ENCODE measurements at regions not wholly inside any gene's neighbourhood (a gene's known extent, or its start where the extent isn't known, plus 50 kb on each side); places are given as distances from the start of the nearest gene placed in this dataset.
A peak's percentile ranks its signal among the peaks of the same experiment; 100 is the strongest.
"Not testable (repeated sequence)": the region's sequence is repeated elsewhere in the genome, so short reads cannot be mapped to it uniquely, and the experiment has no call there.

DNA sequence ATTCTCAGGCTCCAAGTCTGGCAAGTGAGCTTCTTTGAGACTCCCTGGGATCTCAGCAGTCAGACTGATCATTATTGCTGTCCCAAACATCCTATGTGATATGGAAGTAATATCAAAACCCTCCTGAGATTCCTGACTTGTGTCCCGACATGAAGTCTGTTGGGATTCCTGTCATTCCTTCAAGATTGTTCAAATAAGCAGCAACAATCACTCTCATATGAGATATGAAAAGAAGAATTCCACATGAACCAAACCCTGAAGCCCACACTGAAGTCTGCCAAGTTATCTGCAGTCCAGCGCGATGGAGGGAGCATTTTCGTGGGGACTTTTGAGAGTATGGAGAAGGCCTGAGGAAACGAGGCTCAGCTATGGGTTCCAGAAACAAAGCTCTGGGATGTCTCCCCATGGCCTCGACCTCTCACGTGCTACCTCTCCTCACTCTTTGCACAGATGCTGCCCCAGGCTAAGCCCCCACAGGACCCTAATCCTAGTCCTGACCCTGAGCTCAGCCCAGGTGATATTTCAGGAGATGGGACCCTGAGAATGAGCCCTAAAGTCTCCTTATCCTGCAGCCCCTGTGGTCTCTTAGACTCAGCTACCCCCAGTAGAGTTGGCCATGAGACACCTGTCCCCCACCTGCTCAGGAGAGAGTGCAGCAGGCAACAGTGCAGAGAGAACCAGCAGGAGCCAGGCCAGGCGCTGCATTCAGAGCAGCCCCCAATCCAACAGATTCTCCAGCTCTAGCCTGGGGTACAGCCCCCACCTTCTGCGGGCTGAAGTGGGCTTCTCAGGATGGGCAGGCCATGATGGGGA is 100.2 kb downstream of the GGTLC2 start:
- DNase-seq (ENCODE audit: low read depth): no peak

DNA sequence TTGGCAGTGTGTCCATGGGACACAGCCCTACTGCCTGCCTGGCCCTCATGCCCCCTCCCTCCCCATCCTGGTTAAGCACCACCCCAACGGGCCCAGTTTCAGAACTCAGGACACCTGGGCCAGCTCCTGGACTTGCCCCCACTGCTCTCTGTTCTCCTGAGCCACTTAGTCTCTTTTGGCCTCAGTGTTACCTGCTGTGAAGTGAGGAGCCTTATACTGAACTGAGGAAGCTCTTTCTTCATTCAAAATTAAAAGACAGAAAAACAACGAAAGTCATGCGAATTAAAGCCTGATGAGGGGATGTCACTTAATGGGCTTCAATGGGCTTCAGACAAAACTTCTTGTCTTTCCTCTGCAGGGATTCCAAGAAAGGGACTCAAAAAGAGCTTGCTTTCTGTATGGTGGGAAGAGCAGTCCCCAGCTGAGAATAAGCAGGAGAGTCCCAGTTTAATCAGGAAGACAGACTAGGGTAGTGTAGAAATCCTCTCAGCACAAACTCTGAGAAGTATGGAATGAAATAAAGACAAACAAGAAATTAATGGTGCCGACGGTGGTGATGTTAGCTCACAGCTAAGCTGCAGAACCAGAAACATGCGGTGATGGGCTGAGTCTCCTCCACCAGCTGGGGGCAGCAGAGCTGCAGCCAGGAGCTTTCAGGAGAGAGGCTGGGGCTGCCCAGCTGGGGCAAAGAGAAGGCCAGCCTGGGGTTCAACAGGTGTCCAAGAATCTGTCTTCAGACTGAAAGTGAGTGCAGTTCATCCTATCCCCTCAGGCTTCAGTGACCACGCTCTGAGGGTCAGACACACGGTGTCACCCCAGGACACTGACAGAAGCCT is 101.0 kb downstream of the GGTLC2 start:
- DNase-seq (ENCODE audit: low read depth): no peak

DNA sequence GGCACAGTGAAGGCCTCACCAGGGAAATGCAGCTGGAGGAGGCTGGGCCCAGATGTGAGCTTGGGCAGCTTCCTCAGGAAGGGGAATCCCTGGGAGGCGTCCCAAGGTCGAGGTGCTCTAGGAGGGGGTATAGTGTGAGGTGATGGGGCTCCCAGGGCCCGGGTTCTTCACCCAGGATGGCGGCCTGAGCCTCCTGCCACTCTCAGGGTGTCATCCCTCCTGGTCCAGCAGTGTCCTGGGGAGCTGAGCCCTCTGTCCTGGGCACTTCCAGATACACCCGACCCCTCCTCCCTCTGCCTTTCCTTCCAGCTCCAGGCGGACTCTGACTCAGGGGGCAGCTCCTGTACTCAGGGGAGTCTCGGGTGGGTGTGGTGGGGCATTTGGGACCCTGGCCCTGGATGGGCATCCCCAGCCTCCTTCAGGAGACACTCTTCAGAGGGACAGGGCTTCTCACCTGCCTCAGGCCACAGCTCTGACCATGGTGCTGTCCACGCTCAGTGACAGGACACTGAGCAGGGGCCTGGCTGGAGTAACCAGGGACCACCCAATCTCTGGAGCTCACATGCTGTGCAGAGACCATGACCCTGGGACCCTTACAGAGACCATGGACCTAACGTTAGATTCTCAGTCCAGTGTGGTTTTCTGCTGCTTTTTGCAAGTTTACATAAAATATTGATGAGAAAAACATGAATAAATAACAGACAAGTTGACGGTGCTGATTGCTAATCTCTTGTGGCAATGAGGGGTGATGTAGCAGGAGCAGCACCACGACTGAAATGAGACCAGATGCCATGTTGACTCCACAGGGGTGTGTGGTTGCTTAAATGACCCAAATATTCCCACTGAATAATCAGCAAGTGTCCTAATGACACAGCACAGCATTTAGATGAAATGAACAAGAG is 101.9 kb downstream of the GGTLC2 start:
- DNase-seq (ENCODE audit: low read depth): no peak

DNA sequence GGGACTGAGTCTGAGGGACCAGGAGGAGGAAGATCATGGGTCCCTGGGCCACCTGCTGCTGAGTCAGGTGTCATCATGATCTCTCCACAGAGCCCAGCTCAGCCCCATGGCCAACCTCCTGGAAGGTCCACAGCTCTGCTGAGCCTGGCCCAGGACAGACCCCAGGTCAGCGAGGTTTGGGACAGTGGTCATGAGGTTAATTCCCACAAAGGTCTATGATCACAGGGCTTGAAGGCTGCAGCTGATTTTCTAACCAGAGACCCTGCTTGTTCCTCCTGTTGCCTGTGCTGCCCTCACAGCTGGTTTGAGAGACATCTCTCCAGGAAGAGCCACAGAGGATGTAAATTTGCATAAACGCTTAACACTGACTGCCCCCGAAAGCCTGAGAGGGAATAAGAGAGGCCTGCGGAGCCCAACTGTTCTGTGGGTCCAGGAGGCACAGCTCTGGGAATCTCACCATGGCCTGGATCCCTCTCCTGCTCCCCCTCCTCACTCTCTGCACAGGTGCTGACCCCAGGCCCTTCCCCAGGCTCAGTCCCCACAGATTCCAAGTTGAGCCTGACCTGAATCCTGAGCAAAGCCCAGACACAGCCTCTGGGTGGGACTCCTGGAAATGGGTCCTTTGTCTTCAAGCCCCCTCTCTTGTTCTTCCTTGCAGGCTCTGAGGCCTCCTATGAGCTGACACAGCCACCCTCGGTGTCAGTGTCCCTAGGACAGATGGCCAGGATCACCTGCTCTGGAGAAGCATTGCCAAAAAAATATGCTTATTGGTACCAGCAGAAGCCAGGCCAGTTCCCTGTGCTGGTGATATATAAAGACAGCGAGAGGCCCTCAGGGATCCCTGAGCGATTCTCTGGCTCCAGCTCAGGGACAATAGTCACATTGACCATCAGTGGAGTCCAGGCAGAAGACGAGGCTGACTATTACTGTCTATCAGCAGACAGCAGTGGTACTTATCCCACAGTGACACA is 102.8 kb downstream of the GGTLC2 start:
- no peak for DNase-seq (ENCODE audit: low read depth)

DNA sequence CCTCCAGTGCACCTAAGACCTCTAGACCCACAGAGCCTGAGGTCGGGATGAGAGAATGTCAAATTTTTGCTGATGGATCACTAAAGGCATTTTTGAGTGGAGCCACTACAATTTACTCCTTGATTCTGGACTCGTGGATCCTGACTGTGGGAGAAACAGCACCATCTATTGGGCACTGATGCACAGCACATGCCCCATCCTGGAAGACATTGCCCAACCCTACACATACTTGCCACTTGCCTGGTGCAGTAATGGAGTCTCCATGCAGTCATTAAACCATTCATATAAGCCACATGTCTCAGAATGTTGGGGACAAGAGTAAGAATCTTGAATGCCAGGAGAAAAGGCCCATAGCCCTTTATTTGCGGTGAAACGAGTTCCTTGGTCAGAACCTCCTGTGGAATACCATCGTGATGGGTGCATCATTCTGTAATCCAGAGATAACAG is 103.9 kb downstream of the GGTLC2 start:
- no peak for DNase-seq (ENCODE audit: low read depth)

DNA sequence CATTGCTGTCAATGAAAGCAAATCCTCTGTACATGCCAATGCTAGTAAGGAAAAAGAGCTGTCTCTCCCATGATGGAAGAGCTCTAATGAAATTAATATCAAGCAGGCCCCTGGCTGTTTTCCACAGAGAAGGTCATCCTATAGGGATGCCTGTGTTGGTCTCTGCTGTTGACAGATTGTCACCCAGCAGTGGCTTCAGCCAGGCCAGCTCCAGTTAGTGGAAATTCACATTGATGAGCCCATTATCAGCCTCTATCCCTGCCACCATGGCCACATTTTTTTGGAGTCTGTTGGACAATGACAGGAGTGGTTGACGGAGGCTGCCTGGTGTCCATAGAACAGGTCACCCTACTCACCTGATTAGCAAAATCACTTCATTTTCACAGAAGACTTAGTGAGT is 104.3 kb downstream of the GGTLC2 start:
- DNase-seq (ENCODE audit: low read depth): no peak

DNA sequence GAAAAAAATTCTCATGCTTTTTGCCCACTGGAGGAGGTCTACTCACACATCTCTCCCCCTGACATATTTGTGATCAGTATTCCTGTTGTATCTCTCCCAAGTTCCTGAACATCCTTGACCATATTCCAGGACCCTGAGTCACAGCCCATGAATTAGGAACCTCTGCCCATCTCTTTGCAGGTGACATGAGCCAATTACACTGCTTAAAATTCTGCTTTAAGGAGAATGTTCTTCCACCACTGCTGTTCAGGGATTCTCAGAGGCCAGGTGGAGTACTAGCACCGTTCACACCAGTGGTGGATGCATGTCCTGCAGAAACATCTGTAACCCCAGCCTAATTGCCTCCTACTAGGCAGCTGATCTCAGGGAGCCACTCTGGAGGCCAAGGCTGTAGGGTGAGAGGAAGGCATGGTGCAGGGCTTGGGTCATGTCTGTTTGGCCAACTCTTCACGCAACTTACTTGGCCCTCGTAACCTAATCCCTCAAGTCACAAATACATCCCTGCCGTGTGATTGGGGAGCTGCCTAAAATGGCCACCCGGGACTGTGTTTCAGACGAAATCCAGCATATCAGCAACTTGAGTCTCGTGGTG is 104.8 kb downstream of the GGTLC2 start:
- no peak for DNase-seq (ENCODE audit: low read depth)

DNA sequence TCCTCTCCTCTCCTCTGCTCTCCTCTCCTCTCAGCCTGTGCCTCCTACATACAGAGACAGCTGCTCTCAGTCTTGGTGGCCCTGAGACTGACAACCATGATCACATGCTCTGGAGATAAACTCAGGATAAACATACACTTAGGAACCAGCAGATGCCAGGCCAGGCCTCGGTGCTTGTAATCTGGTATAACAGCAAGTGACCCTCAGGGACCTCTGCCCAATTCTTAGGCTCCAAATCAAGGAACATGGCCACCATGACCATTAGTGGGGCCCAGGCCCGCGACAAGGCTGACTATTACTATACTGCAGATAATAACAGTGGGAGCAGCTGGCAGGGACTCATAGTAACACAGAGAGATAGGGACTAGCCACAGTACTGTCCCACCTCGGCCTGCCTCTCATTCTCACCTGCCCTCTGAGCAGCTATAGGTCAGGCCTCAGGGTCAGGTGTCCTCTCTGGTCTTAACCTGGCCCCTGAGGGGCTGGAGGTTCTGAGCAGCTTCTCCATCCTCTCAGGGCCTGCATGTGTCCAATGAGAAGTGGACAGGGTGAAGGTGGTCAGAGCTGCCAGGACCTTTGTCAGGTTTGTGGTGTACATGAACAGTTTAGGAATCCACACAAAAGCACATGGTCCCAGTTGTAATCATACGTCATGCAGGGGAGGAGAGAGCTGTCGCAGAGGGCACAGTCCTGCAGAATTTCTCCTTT is 106.1 kb downstream of the GGTLC2 start:
- DNase-seq (ENCODE audit: low read depth): no peak

DNA sequence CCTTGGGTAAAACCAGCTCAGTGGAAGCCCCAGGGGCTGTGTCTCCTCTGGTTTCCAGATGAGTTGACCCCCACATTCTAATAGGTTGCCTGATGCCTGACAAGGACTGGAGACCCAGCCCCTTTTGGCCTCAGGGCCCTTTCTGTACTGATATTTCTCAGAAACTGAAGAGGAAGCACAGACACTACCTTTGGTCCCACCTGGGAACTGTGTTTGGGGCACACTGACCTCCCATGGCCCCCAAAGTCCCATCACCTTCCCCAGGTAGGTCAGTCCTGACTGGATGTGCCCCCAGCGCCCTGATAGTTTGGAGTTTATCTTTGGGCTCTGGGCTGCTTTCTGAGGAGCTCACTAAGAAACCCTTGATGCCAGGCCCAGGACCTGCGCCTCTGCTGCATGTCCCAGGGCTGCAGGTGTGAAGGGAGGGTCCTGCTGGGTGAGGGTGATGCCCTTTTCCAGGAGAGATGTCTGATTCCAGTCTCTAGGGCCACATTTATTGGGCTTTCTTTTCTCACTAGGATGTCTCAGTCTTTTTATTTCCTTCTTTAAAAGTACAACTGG is 106.7 kb downstream of the GGTLC2 start:
- no peak for DNase-seq (ENCODE audit: low read depth)

DNA sequence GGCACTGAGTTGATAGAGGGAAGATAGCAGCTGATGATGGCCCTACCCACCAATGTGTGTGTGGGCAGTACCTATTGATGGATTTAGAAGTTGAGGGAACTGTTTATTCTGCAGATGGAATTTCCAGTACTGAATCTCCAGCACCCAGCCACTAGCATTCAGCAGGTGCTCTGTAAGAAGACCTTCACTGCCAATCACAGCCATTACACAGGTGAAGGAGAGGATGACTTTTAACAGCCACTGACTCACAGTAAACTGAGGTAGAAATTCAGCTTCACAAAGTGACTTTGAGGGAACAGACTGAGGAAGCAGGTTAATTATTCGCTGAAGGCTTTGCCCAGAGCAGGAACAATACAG is 107.8 kb downstream of the GGTLC2 start:
- no peak for DNase-seq (ENCODE audit: low read depth)

DNA sequence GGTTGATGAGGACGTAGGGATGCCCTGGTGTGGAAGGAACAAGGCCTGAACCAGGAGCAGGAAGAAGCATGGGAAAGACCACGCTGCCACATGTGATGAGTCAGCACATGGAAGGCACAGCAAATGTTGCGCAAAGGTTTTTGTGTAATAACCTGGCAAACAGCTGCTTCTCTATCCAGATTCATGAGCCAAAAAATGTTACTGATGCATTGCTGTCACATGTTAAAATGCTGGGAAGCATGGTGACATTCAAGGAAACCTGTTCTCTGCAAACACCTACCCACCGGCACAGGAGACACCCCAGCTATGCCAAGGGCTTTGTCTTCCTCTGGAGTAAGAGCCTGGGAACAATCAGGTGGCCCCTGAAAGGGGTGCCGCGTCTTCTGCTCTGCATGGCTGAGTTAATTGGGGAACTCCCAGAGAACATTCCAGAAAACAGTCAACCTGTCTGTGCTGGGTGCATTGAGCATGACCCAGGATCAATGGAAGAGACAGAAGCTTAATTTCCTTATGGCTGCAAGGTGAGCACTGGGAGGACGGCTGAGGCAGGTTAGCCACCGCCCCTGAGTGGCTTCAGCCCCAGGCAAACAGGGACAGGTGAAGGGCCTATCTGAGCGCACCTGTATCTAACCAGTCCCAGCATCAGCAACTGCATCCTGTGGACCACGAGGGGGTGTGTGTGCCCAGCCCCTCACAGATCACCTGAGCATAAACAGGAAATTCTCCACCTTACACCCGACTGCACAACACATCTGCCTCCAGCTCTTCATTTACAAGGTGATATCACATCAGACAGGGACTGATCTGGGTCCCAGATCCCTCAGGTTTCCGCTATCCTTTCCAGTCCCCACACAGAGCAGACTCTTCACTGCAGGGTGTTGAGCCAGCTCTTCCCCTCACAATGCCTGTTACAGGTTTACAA is 108.4 kb downstream of the GGTLC2 start:
- DNase-seq (ENCODE audit: low read depth): no peak

DNA sequence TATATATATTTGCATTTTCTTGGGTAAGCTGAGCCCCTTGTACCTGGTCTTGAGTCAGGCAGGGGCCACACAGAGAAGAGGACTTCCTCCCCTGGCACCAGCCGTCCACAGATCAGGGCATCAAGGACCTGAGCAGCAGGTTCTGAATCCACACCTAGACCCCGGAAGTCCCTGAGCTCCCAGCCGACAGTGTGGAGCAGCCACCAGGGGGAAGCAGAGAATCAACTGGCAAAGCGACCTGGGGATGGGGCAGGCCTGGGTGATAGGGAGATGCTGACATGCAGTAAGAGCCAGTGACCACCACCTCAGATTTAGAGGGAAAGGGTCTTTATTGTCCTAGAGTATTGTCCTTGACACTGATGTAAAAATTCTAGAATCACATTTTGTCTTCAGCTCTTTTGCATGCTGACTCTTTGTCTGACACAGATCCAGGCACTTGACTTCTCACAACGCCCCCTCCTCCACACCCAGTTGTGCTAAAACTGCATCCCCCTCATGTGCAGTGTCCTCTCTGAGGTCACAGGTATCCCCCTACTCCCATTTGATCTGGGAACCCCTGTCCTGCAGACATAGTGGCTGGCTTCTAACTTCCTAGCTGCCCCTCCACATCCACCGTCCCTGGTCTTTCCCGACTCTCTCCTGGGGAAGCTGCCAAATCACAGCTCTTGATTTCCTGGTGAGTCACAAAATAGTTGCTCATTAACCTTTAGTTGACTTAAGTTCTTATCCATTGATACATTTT is 109.3 kb downstream of the GGTLC2 start:
- DNase-seq (ENCODE audit: low read depth): peak; percentile 64

DNA sequence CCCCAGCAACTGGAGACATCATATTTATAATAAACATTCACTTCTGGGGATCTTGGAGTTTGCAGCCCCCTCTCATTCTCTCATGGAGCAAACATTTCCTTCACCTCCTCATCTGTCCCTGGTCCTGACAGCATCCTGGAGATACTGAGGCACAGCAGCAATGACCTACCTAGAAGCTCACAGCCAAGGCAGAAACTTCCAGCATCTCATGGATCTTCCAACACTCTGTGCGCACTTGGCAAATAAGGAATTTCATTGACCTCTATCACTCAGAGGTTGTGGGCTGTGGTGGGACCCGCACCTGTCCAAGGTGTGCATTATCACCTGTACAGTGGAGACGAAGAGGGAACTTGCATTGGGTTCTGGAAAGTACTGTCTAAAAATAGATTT is 109.8 kb downstream of the GGTLC2 start:
- no peak for DNase-seq (ENCODE audit: low read depth)

DNA sequence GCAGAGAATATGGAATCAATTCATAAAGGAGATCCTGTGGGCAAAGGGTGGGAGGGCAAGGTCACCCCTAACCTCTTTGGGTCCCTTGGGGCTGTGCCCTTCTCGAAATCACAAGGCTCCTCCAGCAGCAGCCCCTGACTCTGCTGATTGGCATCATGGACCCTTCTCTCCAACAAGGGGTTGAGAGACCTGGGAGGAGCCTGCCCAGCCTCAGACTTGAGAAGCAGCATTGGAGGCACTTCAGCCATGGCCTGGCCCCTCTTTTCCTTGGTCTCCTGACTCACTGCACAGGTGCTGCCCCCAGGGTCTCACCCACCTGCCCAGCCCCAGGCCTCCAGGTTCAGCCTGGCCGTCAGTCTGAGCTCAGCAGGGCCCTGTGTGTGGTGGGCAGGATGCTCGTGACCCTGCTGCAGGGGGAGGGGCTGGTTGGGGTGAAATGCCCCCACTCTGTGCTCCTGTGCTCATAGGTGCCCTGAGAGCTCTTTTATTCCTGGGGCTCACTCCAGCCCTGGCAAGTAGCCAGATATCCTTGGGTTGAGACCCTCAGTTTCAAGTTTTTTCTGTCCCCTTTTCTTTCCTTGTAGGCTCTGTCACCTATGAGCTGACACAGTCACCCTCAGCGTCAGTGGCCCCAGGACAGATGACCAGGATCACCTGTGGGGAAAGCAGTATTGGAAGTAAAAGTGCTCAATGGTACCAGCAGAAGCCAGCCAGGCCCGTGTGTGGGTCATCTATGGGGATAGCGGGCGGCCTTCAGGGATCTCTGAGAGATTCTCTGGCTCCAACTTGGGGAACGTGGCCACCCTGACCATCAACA is 110.8 kb downstream of the GGTLC2 start:
- no peak for DNase-seq (ENCODE audit: low read depth)

DNA sequence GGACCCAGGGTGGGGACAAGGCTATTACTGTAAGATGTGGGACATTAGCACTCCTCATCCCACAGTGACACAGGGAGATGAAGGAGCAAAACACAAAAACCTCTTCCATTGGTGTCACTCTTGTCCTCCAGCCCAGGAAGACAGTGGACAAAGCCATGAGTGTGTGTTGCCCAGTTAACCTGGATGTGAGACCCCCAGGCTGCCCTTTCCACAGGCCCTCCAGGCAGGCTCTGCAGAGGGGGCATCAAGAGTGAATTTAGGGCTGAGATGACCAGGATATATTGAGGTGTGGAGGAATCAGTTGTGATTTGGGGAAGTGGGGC is 111.3 kb downstream of the GGTLC2 start:
- no peak for DNase-seq (ENCODE audit: low read depth)

DNA sequence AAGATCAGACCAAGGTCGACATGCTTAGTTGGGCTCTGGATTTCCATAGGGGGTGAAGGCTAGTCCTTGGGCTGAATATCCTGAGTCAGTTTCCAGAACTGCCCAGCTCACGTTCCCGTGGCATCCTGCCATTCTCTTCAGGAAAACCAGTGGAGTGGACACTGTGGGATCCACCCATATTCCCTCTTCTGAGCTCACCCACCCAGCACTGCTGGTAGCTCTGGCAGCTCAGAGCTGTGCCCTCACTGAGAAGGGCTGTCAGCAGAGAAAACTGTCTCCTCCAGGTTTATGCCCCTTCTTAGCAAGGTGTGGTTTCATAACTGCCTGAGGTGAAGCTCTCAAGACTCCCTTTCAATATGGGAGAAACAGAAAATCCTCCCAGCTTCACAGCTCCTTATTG is 111.7 kb downstream of the GGTLC2 start:
- no peak for DNase-seq (ENCODE audit: low read depth)

DNA sequence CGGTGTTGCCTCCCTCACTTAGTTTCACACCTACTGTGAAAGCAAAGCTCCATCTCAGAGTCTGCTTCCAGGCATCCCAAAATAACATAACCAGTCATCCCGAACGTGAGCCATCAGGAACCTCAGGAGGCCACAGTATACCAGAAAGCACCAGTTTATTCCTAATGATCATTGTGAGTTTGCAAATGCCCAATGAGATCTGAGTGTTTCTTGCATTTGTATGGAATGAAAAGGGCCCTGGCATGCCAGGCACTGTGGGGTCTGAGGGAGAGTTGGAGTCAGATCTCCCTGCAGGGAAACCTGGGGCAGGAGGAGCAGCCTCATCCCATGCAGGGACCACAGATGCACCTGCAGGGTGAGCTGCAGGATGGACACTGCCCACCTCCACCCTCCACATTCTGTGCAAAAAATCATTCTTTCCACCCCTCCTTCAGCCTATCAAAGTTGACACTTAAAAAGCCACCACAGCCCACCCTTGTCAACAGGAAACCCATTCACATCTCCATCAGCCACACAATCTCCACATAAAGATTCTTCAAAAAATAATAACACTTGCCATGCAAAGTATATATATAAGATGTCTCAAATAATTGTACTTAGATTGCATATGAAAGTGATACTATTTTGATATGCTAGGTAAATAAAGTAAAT is 112.3 kb downstream of the GGTLC2 start:
- not testable (repeated sequence) for DNase-seq (ENCODE audit: low read depth)

Data from stimulated activated CD8-positive, alpha-beta memory T cell treated with anti-CD3 and anti-CD28 coated beads, Interleukin-7, amount 100 ng/mL, for 24 hours (primary cell).